Uterus (tissue), 3 donors: ENCODE measurements at regions not wholly inside any gene's neighbourhood (a gene's known extent, or its start where the extent isn't known, plus 50 kb on each side); places are given as distances from the start of the nearest gene placed in this dataset.
"Not testable (repeated sequence)": the region's sequence is repeated elsewhere in the genome, so short reads cannot be mapped to it uniquely, and the experiment has no call there.

Source experiments
- DNase-seq, 2 donors: peaks; one replicate each; pipeline ENCODE4 v3.0.0-alpha.2; 2019 to 2020
- H3K27ac ChIP-seq, 2 donors: fragments of 200-600 bp; sonication (generic); 1 replicate in 1 of 2; 2 replicates in 1 of 2; pipeline ENCODE4 v1.5.1; 2016 to 2018
- H3K27me3 ChIP-seq, 2 donors: fragments of 200-600 bp; sonication (generic); one replicate each; pipeline ENCODE4 v1.5.1; 2018 to 2019; ENCODE audit warnings: control low read depth in 1 of 2
- H3K36me3 ChIP-seq, 2 donors: fragments of 200-600 bp; sonication (generic); one replicate each; pipeline ENCODE4 v1.5.1; 2019; ENCODE audit warnings: control low read depth in 1 of 2
- H3K4me1 ChIP-seq, 2 donors: fragments of 200-600 bp; sonication (generic); one replicate each; pipeline ENCODE4 v1.5.1; 2018 to 2019; ENCODE audit warnings: control low read depth in 1 of 2
- H3K4me3 ChIP-seq, 2 donors: fragments of 200-600 bp; sonication (generic); 1 replicate in 1 of 2; 2 replicates in 1 of 2; pipeline ENCODE4 v1.5.1; 2018 to 2019; ENCODE audit warnings: mild to moderate bottlenecking in 1 of 2
- H3K9me3 ChIP-seq, 2 donors: fragments of 200-600 bp; sonication (generic); one replicate each; pipeline ENCODE4 v1.5.1; 2019; ENCODE audit warnings: control low read depth in 1 of 2
- POLR2A ChIP-seq, 2 donors: fragments of 450-650 bp; IDR thresholded peaks; one replicate each; pipeline ENCODE4 v1.6.1; 2016; ENCODE audit warnings: antibody characterized with exemption in 2 of 2, mild to moderate bottlenecking in 1 of 2, moderate library complexity in 1 of 2
- intact Hi-C: fragments of 100-400 bp; cut with DNase I; formaldehyde crosslinking; loops from one replicate; pipeline ENCODE4 v1.15.1; 2023; ENCODE audit warnings: low total_unique reads
- TF ChIP-seq, protein P1 (sequence below), 4 experiments: fragments of 200-600 bp in 2 of 4; fragments of 450-650 bp in 2 of 4; sonication (generic) in 2 of 4; IDR thresholded peaks; one replicate each; pipeline ENCODE4 v1.5.1; 2016 to 2019; ENCODE audit warnings: antibody characterized with exemption in 4 of 4, mild to moderate bottlenecking in 2 of 4, moderate library complexity in 1 of 4
- donor health status: DM: yes; HTN: yes; CAD: no.

DNA sequence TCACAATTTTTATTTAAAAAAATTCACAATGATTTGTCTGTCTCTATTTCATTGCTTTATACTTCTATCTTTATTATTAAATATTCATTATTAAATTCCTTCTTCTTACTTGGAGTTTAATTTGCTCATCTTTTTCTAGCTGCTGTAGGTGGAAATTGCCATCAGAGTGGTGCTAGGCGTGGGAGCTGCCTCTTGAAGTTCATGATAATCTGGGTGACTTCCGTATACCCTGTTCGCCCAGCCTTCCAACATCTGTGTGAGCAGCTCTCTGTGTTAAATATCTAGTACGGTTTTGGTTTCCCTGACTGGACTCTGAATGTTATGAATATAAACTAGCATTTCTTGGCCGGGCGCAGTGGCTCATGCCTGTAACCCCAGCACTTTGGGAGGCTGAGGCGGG lies 84.0 kb upstream of the RPH3AL start:
- DNase-seq = no peak
- intact Hi-C loops = no loop called here
- Histone ChIP-seq H3K27ac (no peak overlapping the region), H3K4me3 (no peak overlapping the region), H3K36me3 (no peaks in the 10 kb centered on the region), H3K4me1 (no peaks in the 10 kb centered on the region), H3K9me3 (no peaks in the 10 kb centered on the region), H3K27me3 (no peaks in the 10 kb centered on the region)
- TF ChIP-seq POLR2A (IDR thresholded peaks at IDR 0.05) = no peak
- TF ChIP-seq, protein P1, sequence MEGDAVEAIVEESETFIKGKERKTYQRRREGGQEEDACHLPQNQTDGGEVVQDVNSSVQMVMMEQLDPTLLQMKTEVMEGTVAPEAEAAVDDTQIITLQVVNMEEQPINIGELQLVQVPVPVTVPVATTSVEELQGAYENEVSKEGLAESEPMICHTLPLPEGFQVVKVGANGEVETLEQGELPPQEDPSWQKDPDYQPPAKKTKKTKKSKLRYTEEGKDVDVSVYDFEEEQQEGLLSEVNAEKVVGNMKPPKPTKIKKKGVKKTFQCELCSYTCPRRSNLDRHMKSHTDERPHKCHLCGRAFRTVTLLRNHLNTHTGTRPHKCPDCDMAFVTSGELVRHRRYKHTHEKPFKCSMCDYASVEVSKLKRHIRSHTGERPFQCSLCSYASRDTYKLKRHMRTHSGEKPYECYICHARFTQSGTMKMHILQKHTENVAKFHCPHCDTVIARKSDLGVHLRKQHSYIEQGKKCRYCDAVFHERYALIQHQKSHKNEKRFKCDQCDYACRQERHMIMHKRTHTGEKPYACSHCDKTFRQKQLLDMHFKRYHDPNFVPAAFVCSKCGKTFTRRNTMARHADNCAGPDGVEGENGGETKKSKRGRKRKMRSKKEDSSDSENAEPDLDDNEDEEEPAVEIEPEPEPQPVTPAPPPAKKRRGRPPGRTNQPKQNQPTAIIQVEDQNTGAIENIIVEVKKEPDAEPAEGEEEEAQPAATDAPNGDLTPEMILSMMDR (IDR thresholded peaks at IDR 0.05) = no peak

DNA sequence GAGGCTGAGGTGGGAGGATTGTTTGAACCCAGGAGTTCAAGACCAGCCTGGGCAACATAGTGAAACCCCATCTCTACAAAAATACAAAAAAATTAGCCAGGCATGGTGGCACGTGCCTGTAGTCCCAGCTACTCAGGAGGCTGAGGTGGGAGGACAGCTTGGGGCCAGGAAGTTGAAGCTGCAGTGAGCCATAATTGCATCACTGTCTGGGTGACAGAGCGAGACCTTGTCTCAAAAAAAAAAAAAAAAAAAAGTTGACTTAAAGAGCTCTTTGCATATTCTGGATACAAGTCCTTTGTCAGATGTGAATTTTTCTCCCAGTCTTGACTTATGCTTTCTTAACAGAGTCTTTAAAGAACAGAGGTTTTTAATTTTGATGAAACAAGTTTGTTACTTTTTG lies 79.9 kb upstream of the RPH3AL start:
- H3K27me3 ChIP-seq, DNase-seq, H3K9me3 ChIP-seq, intact Hi-C loops, H3K4me1 ChIP-seq, H3K27ac ChIP-seq, H3K4me3 ChIP-seq, H3K36me3 ChIP-seq: not testable (repeated sequence)

DNA sequence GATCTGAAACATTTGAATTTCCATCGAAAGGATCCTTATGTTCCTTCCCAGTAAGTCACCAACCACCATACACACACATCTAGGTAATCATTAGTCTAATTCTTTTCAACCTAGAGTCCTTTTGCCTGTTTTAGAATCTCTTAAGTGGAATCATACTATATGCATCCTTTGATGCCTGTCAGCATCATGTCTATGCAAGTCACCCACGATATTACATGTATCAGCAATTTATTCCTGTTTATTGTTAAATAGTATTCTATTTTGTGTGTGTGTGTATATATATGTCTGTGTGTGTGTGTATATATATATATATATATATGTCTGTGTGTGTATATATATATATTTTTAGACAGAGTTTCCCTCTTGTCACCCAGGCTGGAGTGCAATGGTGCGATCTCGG lies 78.9 kb upstream of the RPH3AL start:
- no peak overlapping the region for H3K4me3 ChIP-seq

DNA sequence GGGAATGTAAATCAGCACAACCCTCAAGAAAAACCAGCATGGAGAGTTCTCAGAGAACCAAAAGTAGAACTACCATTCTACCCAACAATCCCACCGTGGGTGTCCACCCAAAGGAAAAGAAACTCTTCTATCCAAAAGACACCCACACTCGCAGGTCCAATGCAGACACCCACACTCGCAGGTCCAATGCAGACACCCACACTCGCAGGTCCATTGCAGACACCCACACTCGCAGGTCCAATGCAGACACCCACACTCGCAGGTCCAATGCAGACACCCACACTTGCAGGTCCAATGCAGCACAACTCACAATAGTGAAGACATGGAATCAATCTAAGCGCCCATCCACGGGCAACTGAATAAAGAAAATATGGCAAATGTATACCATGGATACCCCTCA lies 77.0 kb upstream of the RPH3AL start:
- Histone ChIP-seq H3K4me3 (no peak overlapping the region), H3K27ac (no peak overlapping the region), H3K9me3 (no peaks in the 10 kb centered on the region), H3K4me1 (no peaks in the 10 kb centered on the region), H3K27me3 (no peaks in the 10 kb centered on the region), H3K36me3 (no peaks in the 10 kb centered on the region)
- no peak for DNase-seq
- TF ChIP-seq POLR2A (IDR thresholded peaks at IDR 0.05) = no peak
- TF ChIP-seq, protein P1 (IDR thresholded peaks at IDR 0.05) = no peak
- intact Hi-C loops = no loop called here

More for the DNA sequence above, 78.9 kb upstream of the RPH3AL start:
- DNase-seq = no peak
- Histone ChIP-seq H3K27me3 (no peaks in the 10 kb centered on the region), H3K9me3 (no peaks in the 10 kb centered on the region), H3K4me1 (no peaks in the 10 kb centered on the region), H3K36me3 (no peaks in the 10 kb centered on the region), H3K27ac (no peak overlapping the region)
- intact Hi-C loops = no loop called here
- TF ChIP-seq, protein P1 (IDR thresholded peaks at IDR 0.05) = no peak
- TF ChIP-seq POLR2A (IDR thresholded peaks at IDR 0.05) = no peak

DNA sequence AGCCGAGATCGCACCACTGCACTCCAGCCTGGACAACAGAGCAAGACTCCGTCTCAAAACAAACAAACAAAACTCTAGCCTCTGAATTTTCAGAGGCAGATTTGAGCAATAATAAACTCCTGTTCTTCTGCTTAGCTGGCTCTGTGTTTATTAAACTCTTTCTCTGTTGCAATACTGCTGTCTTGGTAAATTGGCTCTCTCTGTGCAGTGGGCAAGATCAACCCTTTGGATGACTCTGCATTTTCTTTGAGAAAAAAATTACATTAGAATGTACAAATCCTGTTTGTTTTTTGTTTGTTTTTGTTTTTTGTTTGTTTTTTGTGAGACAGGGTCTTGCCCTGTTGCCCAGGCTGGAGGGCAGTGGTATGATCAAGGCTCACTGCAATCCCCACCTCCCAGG lies 75.8 kb upstream of the RPH3AL start:
- no peak for DNase-seq
- no peaks in the 10 kb centered on the region for H3K27me3 ChIP-seq
- H3K4me1 ChIP-seq = no peaks in the 10 kb centered on the region
- TF ChIP-seq, protein P1 (IDR thresholded peaks at IDR 0.05) = no peak
- no peak for TF ChIP-seq POLR2A (IDR thresholded peaks at IDR 0.05)
- H3K36me3 ChIP-seq = no peaks in the 10 kb centered on the region
- intact Hi-C loops = no loop called here
- H3K27ac ChIP-seq = no peak overlapping the region
- no peaks in the 10 kb centered on the region for H3K9me3 ChIP-seq
- no peak overlapping the region for H3K4me3 ChIP-seq

DNA sequence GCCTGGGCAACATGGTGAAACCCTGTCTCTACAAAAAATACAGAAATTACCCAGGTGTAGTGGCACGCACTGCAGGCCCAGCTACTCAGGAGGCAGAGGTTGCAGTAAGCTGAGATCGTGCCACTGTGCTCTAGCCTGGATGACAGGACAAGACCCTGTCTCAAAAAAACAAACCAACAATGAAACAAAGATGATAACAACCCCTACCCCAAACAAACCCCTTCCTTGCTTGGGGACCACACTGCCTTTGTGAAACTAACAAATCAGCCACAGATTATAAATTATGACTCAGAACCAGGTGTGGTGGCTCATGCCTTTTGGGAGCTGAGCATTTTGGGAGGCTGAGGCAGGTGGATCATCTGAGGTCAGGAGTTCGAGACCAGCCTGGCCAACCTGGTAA lies 75.3 kb upstream of the RPH3AL start:
- H3K27ac ChIP-seq = no peak overlapping the region
- DNase-seq = no peak
- no peaks in the 10 kb centered on the region for H3K4me1 ChIP-seq
- TF ChIP-seq, protein P1 (IDR thresholded peaks at IDR 0.05) = no peak
- TF ChIP-seq POLR2A (IDR thresholded peaks at IDR 0.05) = no peak
- intact Hi-C loops = no loop called here
- no peaks in the 10 kb centered on the region for H3K27me3 ChIP-seq
- H3K4me3 ChIP-seq = no peak overlapping the region
- no peaks in the 10 kb centered on the region for H3K9me3 ChIP-seq
- no peaks in the 10 kb centered on the region for H3K36me3 ChIP-seq
